ENCODE measurements at regions not wholly inside any gene's neighbourhood (a gene's known extent, or its start where the extent isn't known, plus 50 kb on each side); places are given as distances from the start of the nearest gene placed in this dataset.
"Not testable (repeated sequence)": the region's sequence is repeated elsewhere in the genome, so short reads cannot be mapped to it uniquely, and the experiment has no call there.

DNA sequence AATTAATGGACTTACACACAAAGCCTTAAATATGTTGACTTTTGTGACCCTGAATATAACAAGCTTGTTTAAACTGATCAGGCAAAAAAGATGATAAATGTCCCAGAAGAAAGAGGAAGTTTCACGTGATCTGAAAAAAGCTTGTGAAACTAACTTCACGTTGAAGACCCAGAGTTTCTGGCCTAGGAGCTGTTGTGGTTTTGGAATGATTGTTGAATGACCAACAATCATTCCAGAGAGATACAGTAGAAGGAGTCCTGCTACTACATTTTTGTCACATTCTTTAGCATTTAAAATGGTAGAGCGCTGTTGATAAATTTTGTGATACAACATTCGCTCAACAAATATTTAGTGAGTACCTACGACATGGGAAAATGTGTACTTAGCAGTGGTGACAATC lies 143.1 kb upstream of the FBN2 start:
- no peak for DNase-seq
- no peak overlapping the region for H3K4me3 Mint-ChIP-seq
- H3K27ac Mint-ChIP-seq = no peak overlapping the region
- peaks cover 1% of the 10 kb centered on the region for H3K27me3 Mint-ChIP-seq
- peaks cover under 1 to 5% of the 10 kb centered on the region in 2 donors for H3K9me3 Mint-ChIP-seq
- H3K4me1 Mint-ChIP-seq = no peaks in the 10 kb centered on the region
- ATAC-seq = no peak

DNA sequence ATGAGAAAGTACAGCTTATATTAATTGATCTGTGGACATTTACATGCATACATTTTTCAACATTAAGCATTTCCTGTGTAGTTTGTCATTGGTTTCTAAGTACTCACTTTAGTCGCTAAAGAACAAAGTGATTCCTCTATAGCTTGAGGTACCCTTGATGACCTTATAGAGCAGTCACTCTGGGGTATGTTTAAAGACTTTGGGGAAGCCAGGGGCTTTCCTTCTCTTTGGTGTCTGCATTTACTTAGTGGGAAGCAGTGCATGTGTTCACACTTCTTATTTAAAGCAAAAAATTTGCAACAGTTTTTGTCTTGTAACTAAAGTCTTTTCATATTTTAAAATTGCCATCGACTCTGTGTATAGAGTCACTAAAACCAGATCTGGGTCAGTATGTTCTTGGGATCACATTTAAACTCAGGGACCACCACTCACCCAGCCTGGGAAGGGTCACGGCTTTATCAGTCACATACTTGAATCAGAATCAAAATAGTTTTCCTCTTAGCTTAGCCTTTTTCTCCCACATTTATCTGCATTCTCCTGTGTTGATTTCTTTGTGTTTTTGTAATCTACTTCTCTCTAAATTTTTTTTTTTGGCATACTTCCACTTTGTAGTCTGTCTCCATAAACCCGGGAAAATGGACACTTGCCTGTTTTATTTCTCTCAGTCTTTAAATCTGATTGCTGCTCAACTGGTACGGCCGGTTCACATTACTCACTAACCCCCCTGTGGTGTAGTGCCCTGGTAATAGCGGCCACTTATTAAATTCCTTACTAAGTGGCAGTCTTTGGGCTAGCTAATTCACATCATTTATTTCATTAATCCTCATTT lies 143.9 kb upstream of the FBN2 start:
- no peaks in the 10 kb centered on the region for H3K27me3 Mint-ChIP-seq
- H3K27ac Mint-ChIP-seq = no peak overlapping the region
- no peaks in the 10 kb centered on the region for H3K4me1 Mint-ChIP-seq
- DNase-seq = no peak
- no peak for ATAC-seq
- peaks cover 0 to 5% of the 10 kb centered on the region in 2 donors for H3K9me3 Mint-ChIP-seq
- no peak overlapping the region for H3K4me3 Mint-ChIP-seq

DNA sequence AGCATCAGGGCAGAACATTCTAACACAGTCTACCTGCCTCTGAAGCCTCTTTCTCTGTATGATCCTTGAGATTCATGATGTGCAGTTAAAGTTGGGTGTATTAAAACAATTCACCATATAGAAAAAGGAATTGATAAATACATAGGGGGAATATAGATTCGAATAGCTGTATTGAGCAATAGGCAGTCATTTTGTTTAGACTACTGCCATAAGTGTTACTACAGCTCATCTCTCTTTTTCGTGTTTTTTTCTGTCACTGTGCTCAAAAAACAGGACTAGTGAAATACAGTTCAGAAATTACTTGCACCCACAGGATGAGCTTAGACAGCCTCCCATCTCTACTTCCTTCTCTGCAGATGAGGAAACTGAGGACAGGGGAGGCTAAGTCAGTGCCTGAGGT lies 144.6 kb upstream of the FBN2 start:
- H3K27me3 Mint-ChIP-seq = no peaks in the 10 kb centered on the region
- no peak overlapping the region for H3K4me3 Mint-ChIP-seq
- no peak overlapping the region for H3K27ac Mint-ChIP-seq
- DNase-seq (no peak), ATAC-seq (no peak)
- H3K9me3 Mint-ChIP-seq = peaks cover 0 to 5% of the 10 kb centered on the region in 2 donors
- no peaks in the 10 kb centered on the region for H3K4me1 Mint-ChIP-seq

DNA sequence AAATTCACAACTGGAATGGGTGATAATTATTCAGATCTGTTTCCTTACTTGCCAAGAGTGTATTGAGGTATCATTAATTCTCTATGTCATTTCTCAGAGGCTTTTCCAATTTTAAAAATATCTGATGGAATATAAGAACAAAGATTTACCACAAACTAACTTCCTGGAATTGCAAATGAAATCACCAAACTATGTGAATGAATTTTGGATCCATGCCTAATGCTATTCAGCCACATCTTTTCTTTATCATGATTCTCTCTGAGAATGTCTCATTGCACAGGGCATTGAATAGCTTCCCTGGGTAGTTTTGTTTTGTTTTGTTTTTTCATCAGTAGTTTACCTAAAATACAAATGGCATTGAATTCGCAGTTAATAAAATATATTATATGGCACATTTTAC lies 146.9 kb upstream of the FBN2 start:
- H3K9me3 Mint-ChIP-seq = peaks cover 0 to 5% of the 10 kb centered on the region in 2 donors
- H3K4me1 Mint-ChIP-seq = no peaks in the 10 kb centered on the region
- no peak for DNase-seq
- no peak overlapping the region for H3K4me3 Mint-ChIP-seq
- no peak overlapping the region for H3K27ac Mint-ChIP-seq
- no peak for ATAC-seq
- no peaks in the 10 kb centered on the region for H3K27me3 Mint-ChIP-seq

DNA sequence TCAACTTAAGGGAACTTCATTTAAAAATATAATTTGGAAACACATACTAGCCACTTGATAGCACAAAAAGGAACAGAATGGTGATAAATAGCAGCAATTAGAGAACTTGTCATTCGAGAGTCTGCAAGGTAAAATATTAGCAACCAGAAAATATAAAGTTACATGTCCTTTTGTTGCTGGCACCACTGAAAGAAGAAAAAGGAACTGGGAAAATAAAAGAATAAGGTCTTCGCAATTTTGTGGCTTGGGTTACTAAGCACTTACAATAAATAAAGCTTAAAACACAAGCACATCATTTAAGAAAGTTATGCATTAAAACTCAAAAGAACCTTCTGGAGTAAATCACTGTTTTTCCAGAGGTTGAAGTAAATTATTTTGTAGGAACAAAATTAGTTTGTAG lies 149.9 kb upstream of the FBN2 start:
- Mint-ChIP-seq H3K9me3 (no peaks in the 10 kb centered on the region), H3K4me1 (no peaks in the 10 kb centered on the region), H3K4me3 (no peak overlapping the region), H3K27ac (no peak overlapping the region), H3K27me3 (no peaks in the 10 kb centered on the region)
- DNase-seq (no peak), ATAC-seq (no peak)

DNA sequence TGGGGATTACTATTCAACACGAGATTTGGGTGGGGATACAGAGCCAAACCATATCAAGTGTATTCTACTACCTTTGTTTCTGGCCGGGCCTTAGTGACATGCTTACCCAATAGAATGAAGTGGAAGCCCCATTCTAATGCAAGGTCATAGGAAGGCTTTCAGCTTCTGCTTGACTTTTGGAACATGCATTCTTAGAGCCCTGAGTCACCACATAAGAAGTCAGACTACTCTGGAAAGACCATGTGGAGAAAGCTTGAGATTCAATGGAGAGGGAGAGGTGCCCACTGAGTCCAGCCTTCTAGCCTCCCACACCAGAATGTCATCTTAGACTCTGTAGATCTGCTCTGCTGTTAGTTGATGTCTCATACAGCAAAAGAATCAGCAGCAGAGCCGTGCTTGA lies 155.7 kb upstream of the FBN2 start:
- Mint-ChIP-seq H3K4me1 (no peaks in the 10 kb centered on the region), H3K27ac (no peak overlapping the region), H3K9me3 (no peaks in the 10 kb centered on the region), H3K27me3 (no peaks in the 10 kb centered on the region), H3K4me3 (no peak overlapping the region)
- no peak for DNase-seq
- no peak for ATAC-seq

DNA sequence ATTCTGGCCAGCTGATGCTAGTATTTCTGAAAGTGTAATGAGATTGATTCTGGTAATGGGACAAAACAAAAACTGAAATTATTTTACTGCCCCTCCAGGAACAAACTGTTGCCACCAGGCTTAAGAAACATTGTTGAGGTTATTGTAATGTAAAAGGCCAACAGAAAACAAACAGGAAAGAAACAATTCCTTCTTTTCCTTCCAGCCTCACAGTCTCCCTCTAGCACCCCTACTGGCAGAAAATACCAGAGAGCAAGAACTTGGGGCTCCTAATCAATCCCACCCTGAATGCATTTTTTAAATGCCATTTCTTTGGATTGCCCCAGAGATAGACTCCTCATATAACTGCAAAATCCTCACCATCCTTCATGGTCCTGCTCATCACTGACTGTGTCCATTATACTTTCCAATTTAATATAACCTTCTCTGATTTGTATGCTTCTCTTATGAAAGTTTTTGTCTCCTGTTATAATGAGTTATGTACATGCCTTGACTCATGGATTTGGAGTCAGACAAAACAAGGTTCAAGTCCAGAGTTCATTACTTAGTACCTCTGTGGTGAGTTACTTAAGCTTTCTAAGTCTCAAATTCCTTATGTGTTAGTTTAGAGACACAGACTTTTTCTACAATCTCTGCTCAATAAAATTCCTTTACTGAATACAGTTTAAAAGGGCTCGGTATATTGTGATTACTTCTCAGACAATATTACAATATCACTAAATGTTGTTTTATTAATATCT lies 157.9 kb upstream of the FBN2 start:
- H3K27me3 Mint-ChIP-seq = no peaks in the 10 kb centered on the region
- no peak for DNase-seq

DNA sequence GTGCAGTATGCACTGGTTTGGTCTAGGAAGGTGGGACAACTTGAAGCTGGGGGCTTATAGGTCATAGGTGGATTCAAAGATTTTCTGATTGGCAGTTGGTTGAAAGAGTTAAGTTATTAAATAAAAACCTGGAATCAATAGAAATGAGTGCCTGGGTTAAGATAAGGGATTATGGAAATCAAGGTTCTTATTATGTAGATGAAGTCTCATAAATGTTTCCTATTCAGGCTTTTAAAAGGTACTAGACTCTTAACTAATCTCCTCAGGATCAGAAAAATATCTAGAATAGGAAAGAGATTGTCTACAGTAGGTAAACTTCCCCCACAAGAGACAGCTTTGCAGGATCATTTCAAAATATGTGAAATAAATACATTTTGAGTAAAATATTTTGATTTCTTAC lies 163.3 kb upstream of the FBN2 start:
- Mint-ChIP-seq H3K27me3 (no peaks in the 10 kb centered on the region), H3K9me3 (no peaks in the 10 kb centered on the region), H3K27ac (no peak overlapping the region), H3K4me1 (no peaks in the 10 kb centered on the region), H3K4me3 (no peak overlapping the region)
- no peak for ATAC-seq
- DNase-seq = no peak

More for the DNA sequence above, 157.9 kb upstream of the FBN2 start:
- no peaks in the 10 kb centered on the region for H3K4me1 Mint-ChIP-seq
- H3K27ac Mint-ChIP-seq = no peak overlapping the region
- no peak overlapping the region for H3K4me3 Mint-ChIP-seq
- no peaks in the 10 kb centered on the region for H3K9me3 Mint-ChIP-seq
- no peak for ATAC-seq

DNA sequence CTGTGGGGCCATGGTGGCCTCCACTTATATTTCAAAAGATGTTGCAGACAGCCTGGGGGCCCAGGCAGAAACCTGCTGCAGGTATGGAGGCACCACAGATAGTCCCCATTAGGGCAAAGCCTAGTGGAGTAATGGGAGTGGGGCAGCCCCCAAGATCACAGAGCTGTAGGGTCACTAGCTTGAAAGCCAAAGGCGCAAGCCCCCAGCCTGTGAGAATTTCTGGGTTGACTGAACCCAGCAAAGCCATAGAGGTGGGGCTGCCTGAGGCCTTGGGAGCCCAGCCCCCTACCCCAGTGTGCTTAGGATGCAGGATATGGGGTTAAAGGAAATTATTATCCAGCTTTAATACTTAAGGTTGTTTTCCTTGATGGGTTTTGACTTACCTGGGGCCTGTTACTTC lies 165.3 kb upstream of the FBN2 start:
- H3K27ac Mint-ChIP-seq = no peak overlapping the region
- no peaks in the 10 kb centered on the region for H3K9me3 Mint-ChIP-seq
- H3K27me3 Mint-ChIP-seq = no peaks in the 10 kb centered on the region
- DNase-seq = no peak
- ATAC-seq = no peak
- no peak overlapping the region for H3K4me3 Mint-ChIP-seq
- H3K4me1 Mint-ChIP-seq = no peaks in the 10 kb centered on the region

DNA sequence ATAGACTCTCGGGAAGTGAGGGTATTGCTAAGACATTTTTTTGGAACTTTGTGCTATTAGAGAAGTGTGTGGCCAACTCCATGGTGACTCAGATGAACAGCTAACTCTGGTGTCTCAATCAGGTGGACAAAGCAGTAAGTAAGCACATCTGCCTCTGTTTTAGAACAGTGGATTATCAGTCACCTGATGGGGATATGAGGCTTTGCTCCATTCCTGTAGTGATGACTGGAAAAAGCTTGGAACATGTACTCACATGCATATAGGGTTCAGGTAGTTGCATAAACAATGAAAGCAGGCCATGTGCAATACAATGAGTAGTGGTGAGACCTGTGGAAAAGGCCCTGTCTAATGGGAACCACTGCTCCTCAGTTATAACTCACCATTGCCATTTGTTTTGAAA lies 168.2 kb upstream of the FBN2 start:
- Mint-ChIP-seq H3K27me3 (no peaks in the 10 kb centered on the region), H3K4me1 (no peaks in the 10 kb centered on the region), H3K27ac (no peak overlapping the region), H3K9me3 (no peaks in the 10 kb centered on the region), H3K4me3 (no peak overlapping the region)
- no peak for DNase-seq
- ATAC-seq = no peak

DNA sequence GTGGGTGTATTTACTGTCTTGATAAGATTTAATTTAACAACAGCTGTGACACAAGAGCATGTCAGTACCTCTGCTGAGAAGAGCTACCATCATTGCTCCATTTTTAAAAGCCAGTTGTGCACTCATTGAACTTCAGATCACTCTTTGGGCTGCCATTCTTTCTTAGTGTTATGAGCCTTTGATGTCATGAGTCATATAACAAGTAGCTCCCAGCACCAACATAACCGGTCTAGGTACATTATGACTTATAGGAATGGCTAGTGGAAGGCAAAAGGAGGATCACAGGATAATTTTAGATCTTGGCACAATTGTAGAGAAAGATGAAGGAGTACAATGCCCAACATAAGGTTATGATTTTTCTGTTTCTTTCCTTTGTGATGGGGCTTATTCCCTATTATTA lies 170.8 kb upstream of the FBN2 start:
- no peaks in the 10 kb centered on the region for H3K4me1 Mint-ChIP-seq
- DNase-seq (no peak), ATAC-seq (no peak)
- no peak overlapping the region for H3K27ac Mint-ChIP-seq
- H3K27me3 Mint-ChIP-seq = no peaks in the 10 kb centered on the region
- H3K9me3 Mint-ChIP-seq = peaks cover 0 to 8% of the 10 kb centered on the region in 2 donors
- no peak overlapping the region for H3K4me3 Mint-ChIP-seq

DNA sequence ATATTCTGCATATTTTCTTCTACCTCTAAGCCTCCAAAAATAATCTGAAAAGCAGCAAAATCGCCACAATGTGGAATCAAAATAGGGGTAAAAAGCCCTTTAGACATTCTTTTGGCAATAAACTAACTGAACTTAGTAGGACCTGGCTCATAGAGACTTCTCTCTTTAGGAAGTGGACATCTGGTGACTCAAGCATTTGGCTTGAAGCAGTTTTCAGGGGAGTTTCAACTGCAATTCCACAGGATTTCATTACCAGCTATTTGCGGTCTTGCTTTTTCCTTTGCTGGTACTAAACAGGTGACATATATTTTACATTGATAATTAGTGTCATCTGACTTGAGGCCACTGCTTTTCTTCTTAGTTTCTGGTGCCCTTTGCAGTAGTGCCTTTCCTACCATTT lies 173.2 kb upstream of the FBN2 start:
- Mint-ChIP-seq H3K4me1 (no peaks in the 10 kb centered on the region), H3K27ac (no peak overlapping the region), H3K27me3 (no peaks in the 10 kb centered on the region), H3K4me3 (no peak overlapping the region), H3K9me3 (peaks cover 0 to 24% of the 10 kb centered on the region in 2 donors)
- ATAC-seq = no peak
- DNase-seq = no peak

DNA sequence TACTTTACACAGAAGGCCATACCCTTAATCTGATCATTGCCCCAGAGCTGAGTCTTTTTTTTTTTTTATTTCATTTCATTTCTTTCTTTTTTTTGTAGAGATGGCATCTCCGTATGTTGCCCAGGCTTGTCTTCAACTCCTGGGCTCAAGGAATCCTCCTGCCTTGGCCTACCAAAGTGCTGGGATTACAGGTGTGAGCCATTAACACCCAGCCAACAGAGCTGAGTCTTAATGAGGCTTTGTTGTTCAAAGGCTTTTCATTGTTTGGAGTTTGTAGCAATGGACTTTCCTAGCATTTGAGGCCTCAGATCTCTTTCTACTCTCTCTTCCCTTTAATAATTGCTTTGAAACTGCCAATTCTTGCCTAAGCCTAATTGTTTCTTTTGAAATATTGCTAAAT lies 176.5 kb upstream of the FBN2 start:
- H3K27me3 Mint-ChIP-seq = no peaks in the 10 kb centered on the region
- DNase-seq (no peak), ATAC-seq (no peak)
- no peak overlapping the region for H3K27ac Mint-ChIP-seq
- H3K4me1 Mint-ChIP-seq = no peaks in the 10 kb centered on the region
- no peak overlapping the region for H3K4me3 Mint-ChIP-seq
- H3K9me3 Mint-ChIP-seq = peaks cover 0 to 24% of the 10 kb centered on the region in 2 donors

DNA sequence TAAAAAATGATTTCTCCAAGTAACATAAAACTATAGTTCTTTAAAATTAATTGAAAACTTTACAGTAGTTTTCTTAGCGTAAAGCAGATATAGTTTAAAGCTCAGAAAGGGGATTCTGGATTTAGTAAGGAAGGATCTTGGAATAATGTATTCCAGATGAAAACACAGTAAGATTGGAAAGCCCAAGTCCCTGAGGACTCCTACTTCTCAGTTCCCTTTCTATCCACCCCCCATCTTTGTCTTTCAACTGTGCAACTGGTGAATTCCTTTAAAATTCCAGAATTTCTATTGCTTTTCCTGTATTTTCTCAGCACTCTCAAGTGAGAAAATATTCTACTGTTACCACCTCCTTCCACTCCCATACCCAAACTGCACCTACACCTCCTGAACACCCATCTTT lies 184.5 kb upstream of the FBN2 start:
- peaks cover 0 to 4% of the 10 kb centered on the region in 2 donors for H3K9me3 Mint-ChIP-seq
- no peak overlapping the region for H3K27ac Mint-ChIP-seq
- H3K4me1 Mint-ChIP-seq = no peaks in the 10 kb centered on the region
- no peak for DNase-seq
- H3K27me3 Mint-ChIP-seq = no peaks in the 10 kb centered on the region
- H3K4me3 Mint-ChIP-seq = no peak overlapping the region
- no peak for ATAC-seq

DNA sequence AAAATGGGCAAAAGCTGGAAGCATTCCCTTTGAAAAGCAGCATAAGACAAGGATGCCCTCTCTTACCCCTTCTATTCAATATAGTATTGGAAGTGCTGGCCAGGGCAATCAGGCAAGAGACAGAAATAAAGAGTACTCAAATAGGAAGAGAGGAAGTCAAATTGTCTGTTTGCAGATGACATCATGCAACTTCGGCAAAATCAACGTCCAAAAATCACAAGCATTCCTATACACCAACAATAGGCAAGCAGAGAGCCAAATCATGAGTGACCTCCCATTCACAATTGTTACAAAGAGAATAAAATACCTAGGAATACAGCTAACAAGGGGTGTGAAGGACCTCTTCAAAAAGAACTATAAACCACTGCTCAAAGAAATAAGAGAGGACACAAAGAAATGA lies 192.0 kb upstream of the FBN2 start:
- not testable (repeated sequence) for ATAC-seq, DNase-seq, H3K27ac Mint-ChIP-seq, H3K4me1 Mint-ChIP-seq, H3K27me3 Mint-ChIP-seq, H3K4me3 Mint-ChIP-seq, H3K9me3 Mint-ChIP-seq

DNA sequence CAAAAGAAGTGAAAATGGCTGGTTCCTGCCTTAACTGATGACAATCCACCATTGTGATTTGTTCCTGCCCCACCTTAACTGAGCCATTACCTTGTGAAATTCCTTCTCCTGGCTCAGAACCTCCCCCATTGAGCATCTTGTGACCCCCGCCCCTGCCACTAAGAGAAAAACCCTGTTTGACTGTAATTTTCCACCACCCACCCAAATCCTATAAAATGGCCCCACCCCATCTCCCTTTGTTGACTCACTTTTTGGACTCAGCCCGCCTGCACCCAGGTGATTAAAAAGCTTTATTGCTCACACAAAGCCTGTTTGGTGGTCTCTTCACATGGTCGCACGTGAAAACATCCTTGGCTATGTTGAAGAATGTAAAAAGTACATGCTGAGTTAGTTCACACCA lies 197.6 kb upstream of the FBN2 start:
- H3K27me3 Mint-ChIP-seq, H3K27ac Mint-ChIP-seq, H3K9me3 Mint-ChIP-seq, DNase-seq, H3K4me1 Mint-ChIP-seq, ATAC-seq, H3K4me3 Mint-ChIP-seq: not testable (repeated sequence)

Measured in stimulated activated naive CD8-positive, alpha-beta T cell treated with anti-CD3 and anti-CD28 coated beads, Interleukin-15, amount 100 ng/mL, for 72 hours (primary cell).